ENCODE measurements at regions not wholly inside any gene's neighbourhood (a gene's known extent, or its start where the extent isn't known, plus 50 kb on each side); places are given as distances from the start of the nearest gene placed in this dataset.

- Mint-ChIP-seq H3K9me3 (no peaks in the 10 kb centered on the region), H3K36me3 (ENCODE audit: low read depth) (no peaks in the 10 kb centered on the region), H3K27me3 (ENCODE audit: low read depth) (peaks cover 8% of the 10 kb centered on the region), H3K4me3 (no peak overlapping the region), H3K4me1 (peaks cover 5% of the 10 kb centered on the region), H3K27ac (no peak overlapping the region)
- TF ChIP-seq CTCF (IDR thresholded peaks at IDR 0.05; ENCODE audit: unreplicated experiment in 3 of 3): no peak
Observed at GRCh38 chr10:2145926-2146478, 408.7 kb upstream of the ADARB2 start.

GRCh38 chr10:2145491-2145890, 408.2 kb upstream of the ADARB2 start:
- Mint-ChIP-seq H3K27me3 (ENCODE audit: low read depth) (peaks cover 8% of the 10 kb centered on the region), H3K9me3 (no peaks in the 10 kb centered on the region)

GRCh38 chr10:2144584-2144983, 407.3 kb upstream of the ADARB2 start:
- H3K4me1 Mint-ChIP-seq: peaks cover 5% of the 10 kb centered on the region
- TF ChIP-seq CTCF (IDR thresholded peaks at IDR 0.05; ENCODE audit: unreplicated experiment in 3 of 3): no peak
- peaks cover 8% of the 10 kb centered on the region for H3K27me3 Mint-ChIP-seq (ENCODE audit: low read depth)
- H3K9me3 Mint-ChIP-seq: no peaks in the 10 kb centered on the region
- H3K36me3 Mint-ChIP-seq (ENCODE audit: low read depth): no peaks in the 10 kb centered on the region
- no peak overlapping the region for H3K27ac Mint-ChIP-seq
- no peak overlapping the region for H3K4me3 Mint-ChIP-seq

More at GRCh38 chr10:2145491-2145890, 408.2 kb upstream of the ADARB2 start:
- H3K36me3 Mint-ChIP-seq (ENCODE audit: low read depth): no peaks in the 10 kb centered on the region
- TF ChIP-seq CTCF (IDR thresholded peaks at IDR 0.05; ENCODE audit: unreplicated experiment in 3 of 3): no peak
- no peak overlapping the region for H3K4me3 Mint-ChIP-seq
- H3K4me1 Mint-ChIP-seq: peaks cover 5% of the 10 kb centered on the region
- H3K27ac Mint-ChIP-seq: no peak overlapping the region

GRCh38 chr10:2143213-2143835, 406.0 kb upstream of the ADARB2 start:
- Mint-ChIP-seq H3K27ac (no peak overlapping the region), H3K4me3 (no peak overlapping the region), H3K4me1 (peaks cover 5% of the 10 kb centered on the region), H3K36me3 (ENCODE audit: low read depth) (no peaks in the 10 kb centered on the region), H3K9me3 (no peaks in the 10 kb centered on the region), H3K27me3 (ENCODE audit: low read depth) (peaks cover 4% of the 10 kb centered on the region)
- no peak for TF ChIP-seq CTCF (IDR thresholded peaks at IDR 0.05; ENCODE audit: unreplicated experiment in 3 of 3)

- Mint-ChIP-seq H3K27me3 (ENCODE audit: low read depth) (peaks cover 4% of the 10 kb centered on the region), H3K4me3 (no peak overlapping the region), H3K9me3 (no peaks in the 10 kb centered on the region), H3K36me3 (ENCODE audit: low read depth) (no peaks in the 10 kb centered on the region), H3K4me1 (no peaks in the 10 kb centered on the region), H3K27ac (no peak overlapping the region)
- TF ChIP-seq CTCF (IDR thresholded peaks at IDR 0.05; ENCODE audit: unreplicated experiment in 3 of 3): no peak
Observed at GRCh38 chr10:2139746-2140145, 402.4 kb upstream of the ADARB2 start.

Data from nephron (organoid).